Erythroblast (primary cell): ENCODE measurements at regions not wholly inside any gene's neighbourhood (a gene's known extent, or its start where the extent isn't known, plus 50 kb on each side); places are given as distances from the start of the nearest gene placed in this dataset.

Source experiments
- DNase-seq, 2 experiments: peaks; one replicate each; lab custom pipeline; 2025; lab: John Stamatoyannopoulos, UW
- GATA1 ChIP-seq: IDR thresholded peaks from 2 replicates; pipeline ENCODE4 v1.6.1; 2011; ENCODE audit warnings: low read depth, mild to moderate bottlenecking, control low read depth, low read length, moderate library complexity
- POLR2A ChIP-seq: IDR thresholded peaks from 2 replicates; pipeline ENCODE4 v1.6.1; 2011; ENCODE audit warnings: mild to moderate bottlenecking, low read length

GRCh38 chr5:74576941-74577456 lies 63.5 kb downstream of the ENC1 start:
- DNase-seq: no peak
- no peak for TF ChIP-seq POLR2A
- TF ChIP-seq GATA1: no peak

GRCh38 chr5:74575741-74576538 lies 64.6 kb downstream of the ENC1 start:
- no peak for TF ChIP-seq POLR2A
- no peak for DNase-seq

DNA sequence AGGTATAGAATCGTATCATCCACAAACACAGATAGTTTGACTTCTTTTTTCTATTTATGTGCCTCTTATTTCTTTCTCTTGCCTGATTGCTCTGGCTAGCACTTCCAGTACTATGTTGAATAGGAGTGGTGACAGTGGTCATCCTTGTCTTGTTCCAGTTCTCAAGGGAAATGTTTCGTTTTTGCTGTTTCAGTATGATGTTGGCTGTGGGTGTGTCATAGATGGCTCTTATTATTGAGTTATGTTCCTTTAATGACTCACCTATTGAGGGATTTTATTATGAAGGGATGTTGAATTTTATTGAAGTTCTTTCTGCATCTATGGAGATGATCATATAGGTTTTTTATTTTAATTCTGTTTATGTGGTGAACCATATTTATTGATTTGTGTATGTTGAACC lies 70.3 kb downstream of the ENC1 start:
- DNase-seq: no peak
- TF ChIP-seq GATA1 (no peak), POLR2A (no peak)

GRCh38 chr5:74567411-74567995 lies 73.0 kb downstream of the ENC1 start:
- no peak for DNase-seq
- no peak for TF ChIP-seq GATA1
- TF ChIP-seq POLR2A: no peak

GRCh38 chr5:74562122-74562521 lies 78.4 kb downstream of the ENC1 start:
- TF ChIP-seq GATA1: no peak
- no peak for DNase-seq

GRCh38 chr5:74560245-74560644 lies 80.3 kb downstream of the ENC1 start:
- TF ChIP-seq GATA1 (no peak), POLR2A (no peak)
- DNase-seq: no peak

DNA sequence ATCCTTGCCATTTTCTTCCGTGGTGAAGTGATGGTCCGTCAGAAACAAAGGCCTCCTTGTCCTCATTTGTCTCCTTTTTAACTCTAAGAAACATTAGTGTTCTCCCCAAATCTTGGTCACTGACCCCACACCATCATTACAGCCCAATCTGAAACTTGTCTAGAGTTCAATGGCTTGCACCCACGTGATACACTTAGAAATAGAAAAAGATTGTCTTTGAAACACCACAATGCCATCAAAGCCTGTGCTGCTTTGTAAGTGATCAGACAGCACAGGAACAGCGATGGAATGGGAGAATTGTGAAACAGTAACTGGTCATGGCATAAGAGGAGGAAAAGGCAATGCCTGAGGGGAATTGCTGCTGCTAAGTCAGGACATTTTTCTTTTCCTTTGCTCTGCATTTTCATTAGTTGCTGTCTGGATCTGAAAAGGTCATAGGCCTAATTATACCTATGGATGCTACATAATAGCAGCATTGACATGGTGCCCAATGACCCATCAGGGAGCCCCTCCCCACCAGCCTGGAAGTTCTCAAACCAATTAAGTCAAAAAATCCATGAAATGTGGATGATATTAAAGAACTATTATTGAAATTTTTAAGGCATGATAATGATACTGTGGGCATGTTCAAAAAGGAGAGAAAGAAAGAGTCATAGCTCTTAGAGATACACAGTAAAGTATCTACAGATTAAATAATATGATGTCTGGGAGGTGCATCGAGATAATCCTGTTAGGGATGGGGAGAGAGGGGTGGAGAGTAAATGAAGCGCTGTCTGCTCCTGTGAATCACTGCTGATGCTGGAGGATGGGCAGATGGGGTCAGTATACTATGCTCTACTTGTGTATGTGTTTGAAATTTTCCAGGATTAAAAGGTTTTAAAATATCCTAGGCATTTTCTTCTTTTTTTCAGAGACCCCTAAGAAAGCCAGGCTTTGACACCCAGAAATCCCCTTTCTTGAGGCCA lies 83.6 kb downstream of the ENC1 start:
- TF ChIP-seq GATA1 (no peak), POLR2A (no peak)
- DNase-seq: no peak

- DNase-seq: peak; percentile 4 to 56
These were observed 84.5 kb downstream of the ENC1 start for GRCh38 chr5:74556006-74556405.

DNA sequence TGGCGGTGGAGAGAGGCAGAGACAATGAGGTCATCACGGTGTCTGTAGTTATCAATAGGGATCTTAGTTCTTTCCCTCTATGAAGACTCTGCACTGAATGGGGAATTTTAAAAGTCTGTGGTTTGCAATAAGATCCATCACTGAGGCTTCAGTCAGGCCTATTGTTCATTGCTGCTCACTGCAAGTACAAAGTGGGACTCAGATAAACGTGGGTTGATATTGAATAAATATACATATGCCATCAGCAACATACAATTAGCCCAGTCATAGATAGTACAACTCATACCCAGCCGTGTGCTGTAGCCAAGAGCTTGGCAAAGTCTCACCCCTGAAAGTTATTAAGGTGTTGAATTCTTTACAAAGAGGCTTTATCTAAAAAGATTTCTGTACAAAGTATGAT lies 88.4 kb downstream of the ENC1 start:
- TF ChIP-seq GATA1 (no peak), POLR2A (no peak)

More at GRCh38 chr5:74556006-74556405, 84.5 kb downstream of the ENC1 start:
- no peak for TF ChIP-seq GATA1
- TF ChIP-seq POLR2A: no peak

GRCh38 chr5:74550927-74551326 lies 89.6 kb downstream of the ENC1 start:
- no peak for TF ChIP-seq GATA1
- no peak for TF ChIP-seq POLR2A
- no peak for DNase-seq

More for the DNA sequence above, 88.4 kb downstream of the ENC1 start:
- no peak for DNase-seq

DNA sequence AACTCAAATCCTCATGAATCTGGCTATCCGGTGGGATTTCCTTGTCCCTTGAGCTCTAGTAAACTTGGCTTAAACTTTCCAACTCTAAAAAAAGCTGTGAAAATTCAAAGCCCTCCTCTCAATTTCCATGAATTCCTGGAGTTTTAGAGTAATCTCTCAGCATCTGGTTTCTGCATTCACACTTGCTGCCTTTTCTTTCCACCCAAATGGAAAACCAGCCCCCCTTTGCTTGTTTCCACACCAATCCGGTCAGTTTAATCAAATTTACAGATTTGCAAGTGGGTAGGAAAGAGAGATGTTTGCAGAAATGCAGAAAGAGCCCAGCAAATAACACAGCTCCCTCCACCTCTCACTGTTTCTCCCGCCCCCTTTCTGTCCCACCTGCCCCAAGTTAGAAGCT lies 91.1 kb downstream of the ENC1 start:
- DNase-seq: no peak
- no peak for TF ChIP-seq POLR2A
- no peak for TF ChIP-seq GATA1

DNA sequence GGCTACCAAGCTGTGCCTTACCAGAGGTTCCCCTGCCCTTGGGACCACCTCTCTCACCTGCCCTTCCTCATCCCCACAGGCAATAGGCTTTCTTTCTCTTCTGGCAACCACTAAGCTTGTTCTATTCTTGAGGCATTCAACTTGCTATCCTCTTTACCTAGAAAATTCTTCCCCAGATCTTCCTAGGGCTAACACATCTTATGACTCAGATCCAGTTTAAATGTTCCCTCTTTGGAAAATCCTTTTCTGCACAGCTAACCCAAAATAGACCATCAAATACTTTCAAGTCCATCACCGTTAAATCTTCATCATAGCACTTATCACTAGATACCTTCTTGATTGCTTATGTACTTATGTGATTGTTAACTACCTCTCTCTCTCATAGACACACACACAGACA lies 93.7 kb downstream of the ENC1 start:
- no peak for TF ChIP-seq POLR2A
- no peak for TF ChIP-seq GATA1

DNA sequence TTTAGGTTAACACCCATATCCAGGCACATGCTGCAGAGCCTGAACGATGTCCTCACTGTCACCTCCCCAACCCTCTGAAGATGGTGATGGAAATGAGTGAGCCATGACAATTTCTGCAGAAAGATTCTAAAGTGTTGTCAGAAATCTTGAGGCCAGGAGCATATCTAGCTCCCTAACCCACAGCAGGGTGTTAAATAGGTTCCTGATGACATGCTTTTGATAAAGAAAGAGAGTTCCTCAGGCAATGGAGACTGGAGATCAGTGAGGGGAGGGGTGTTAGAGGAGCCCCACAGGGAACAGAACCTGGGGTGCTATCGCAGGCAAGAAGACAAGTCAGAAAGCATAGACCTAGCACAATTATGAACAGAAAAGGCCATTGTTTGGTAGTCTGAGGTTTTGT lies 95.7 kb downstream of the ENC1 start:
- no peak for DNase-seq
- TF ChIP-seq POLR2A (no peak), GATA1 (no peak)

More for the DNA sequence above, 93.7 kb downstream of the ENC1 start:
- no peak for DNase-seq
